Mammary epithelial cell (primary cell): ENCODE measurements at regions not wholly inside any gene's neighbourhood (a gene's known extent, or its start where the extent isn't known, plus 50 kb on each side); places are given as distances from the start of the nearest gene placed in this dataset.

Experiments used
- EZH2 ChIP-seq: IDR thresholded peaks from 2 replicates; pipeline ENCODE4 v1.6.1; 2012; ENCODE audit warnings: low read length, inconsistent platforms, borderline replicate concordance
- TF ChIP-seq, protein P1 (sequence below), 2 donors: IDR thresholded peaks in 1 of 2; conservative IDR thresholded peaks in 1 of 2; 2 replicates each; pipeline ENCODE4 v1.5.1; 2011 to 2012; ENCODE audit warnings: inconsistent platforms in 2 of 2, low read length in 2 of 2, mild to moderate bottlenecking in 2 of 2, control low read depth in 1 of 2, low read depth in 1 of 2; ENCODE audit not compliant: insufficient read depth in 1 of 2; ENCODE audit errors: extremely low read depth in 1 of 2

GRCh38 chr2:153787612-153788011 lies 84.1 kb upstream of the GALNT13 start:
- TF ChIP-seq, protein P1, sequence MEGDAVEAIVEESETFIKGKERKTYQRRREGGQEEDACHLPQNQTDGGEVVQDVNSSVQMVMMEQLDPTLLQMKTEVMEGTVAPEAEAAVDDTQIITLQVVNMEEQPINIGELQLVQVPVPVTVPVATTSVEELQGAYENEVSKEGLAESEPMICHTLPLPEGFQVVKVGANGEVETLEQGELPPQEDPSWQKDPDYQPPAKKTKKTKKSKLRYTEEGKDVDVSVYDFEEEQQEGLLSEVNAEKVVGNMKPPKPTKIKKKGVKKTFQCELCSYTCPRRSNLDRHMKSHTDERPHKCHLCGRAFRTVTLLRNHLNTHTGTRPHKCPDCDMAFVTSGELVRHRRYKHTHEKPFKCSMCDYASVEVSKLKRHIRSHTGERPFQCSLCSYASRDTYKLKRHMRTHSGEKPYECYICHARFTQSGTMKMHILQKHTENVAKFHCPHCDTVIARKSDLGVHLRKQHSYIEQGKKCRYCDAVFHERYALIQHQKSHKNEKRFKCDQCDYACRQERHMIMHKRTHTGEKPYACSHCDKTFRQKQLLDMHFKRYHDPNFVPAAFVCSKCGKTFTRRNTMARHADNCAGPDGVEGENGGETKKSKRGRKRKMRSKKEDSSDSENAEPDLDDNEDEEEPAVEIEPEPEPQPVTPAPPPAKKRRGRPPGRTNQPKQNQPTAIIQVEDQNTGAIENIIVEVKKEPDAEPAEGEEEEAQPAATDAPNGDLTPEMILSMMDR (conservative IDR thresholded peaks at IDR 0.05 in 1 of 2, IDR thresholded peaks at IDR 0.05 in 1 of 2; ENCODE audit: extremely low read depth in 1 of 2, insufficient read depth in 1 of 2, low read depth in 1 of 2, low read length in 2 of 2) = peak in 1 of 2 donors; percentile 3
- no peak for TF ChIP-seq EZH2
